ENCODE measurements at regions not wholly inside any gene's neighbourhood (a gene's known extent, or its start where the extent isn't known, plus 50 kb on each side); places are given as distances from the start of the nearest gene placed in this dataset.
"Not testable (repeated sequence)": the region's sequence is repeated elsewhere in the genome, so short reads cannot be mapped to it uniquely, and the experiment has no call there.

DNA sequence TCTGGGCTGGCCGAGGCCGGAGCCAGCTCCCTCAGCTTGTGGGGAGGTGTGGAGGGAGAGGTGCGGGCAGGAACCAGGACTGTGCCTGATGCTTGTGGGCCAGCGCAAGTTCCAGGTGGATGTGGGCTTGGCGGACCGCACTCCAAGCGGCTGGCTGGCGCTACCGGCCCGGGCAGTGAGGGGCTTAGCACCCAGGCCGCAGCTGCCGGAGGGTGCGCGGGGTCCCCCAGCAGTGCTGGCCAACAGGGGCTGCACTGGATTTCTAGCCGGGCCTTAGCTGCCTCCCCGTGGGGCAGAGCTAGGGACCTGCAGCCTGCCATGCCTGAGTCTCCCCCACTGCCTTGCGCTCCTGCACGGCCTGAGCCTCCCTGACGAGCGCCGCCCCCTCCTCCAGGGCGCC is 242.8 kb downstream of the CCSER2 start:
- DNase-seq (ENCODE audit: low spot score): no peak

DNA sequence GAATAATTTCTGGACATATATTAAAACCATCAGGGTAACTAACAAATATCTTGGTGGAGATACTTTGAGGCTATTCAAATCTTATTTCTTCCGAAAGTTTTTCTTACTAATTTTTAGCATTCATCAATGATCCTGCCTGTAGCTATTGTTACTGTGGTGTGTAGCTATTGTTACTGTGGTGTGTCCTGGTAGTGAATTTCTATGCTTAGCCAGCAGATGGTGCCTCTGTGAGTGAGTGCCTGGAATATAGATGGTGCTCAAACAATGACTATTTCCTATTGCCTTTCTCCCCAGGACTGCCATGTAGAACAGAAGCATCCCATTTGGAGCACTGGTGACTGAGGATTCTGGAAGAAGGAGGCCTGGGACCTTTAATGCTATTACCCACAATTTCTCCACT is 245.7 kb downstream of the CCSER2 start:
- peak; percentile 30 for DNase-seq (ENCODE audit: low spot score)

DNA sequence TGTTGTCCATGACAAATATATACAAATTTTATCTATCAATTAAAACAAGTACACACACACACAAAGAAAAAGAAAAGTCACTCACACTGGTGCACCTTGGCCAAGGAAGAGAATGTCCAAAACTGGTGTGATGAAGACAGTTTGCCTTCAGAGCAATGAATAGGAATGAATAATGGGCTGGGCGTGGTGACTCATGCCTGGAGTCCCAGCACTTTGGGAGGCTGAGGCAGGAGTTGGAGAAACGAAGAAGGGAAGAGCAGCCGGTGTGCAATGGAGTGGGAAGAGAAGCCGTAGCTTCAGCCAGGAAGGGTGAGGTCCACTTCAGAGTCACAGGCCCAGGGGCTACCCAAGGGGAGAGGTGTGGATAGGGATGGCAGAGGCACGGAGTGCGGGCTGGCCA is 253.6 kb downstream of the CCSER2 start:
- no peak for DNase-seq (ENCODE audit: low spot score)

DNA sequence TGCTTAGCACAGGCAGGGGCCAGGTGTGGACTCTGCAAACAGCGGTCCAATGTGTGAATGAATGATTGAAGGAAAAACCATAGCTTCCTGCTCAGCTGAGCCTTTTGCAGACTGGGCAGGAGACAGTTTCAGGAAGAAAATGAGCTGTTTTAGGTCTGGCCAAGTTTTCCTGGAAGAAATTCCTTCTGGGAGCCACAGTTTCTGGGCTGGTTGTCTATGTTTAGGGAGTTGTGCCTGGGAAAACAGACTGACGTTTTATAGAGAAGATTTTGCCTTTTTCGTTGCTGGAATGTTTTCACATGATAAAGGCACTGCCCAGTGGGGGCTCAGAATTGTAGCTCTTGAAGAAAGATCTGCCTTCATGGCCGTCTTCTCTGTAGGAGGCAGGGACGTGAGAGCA is 255.1 kb downstream of the CCSER2 start:
- DNase-seq (ENCODE audit: low spot score): no peak

DNA sequence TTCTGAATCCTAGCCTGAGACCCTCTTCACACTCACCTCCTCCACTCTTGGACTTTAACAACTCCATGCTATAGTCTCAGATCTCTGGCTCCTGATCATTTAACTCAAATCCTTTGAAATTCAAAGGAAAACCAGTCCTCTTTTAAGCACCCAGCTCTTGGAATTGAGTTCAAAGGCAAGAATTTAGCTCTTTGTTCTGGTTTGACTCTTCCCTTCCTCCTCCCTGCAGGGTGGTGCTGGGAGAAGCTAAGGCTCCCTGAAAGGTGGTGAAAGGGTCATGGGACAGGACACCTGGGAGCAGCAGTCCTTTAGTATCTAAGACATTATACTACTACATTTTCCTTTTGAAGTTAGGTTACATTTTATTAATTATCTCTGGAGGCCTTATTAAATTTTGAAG is 259.4 kb downstream of the CCSER2 start:
- DNase-seq (ENCODE audit: low spot score): no peak

DNA sequence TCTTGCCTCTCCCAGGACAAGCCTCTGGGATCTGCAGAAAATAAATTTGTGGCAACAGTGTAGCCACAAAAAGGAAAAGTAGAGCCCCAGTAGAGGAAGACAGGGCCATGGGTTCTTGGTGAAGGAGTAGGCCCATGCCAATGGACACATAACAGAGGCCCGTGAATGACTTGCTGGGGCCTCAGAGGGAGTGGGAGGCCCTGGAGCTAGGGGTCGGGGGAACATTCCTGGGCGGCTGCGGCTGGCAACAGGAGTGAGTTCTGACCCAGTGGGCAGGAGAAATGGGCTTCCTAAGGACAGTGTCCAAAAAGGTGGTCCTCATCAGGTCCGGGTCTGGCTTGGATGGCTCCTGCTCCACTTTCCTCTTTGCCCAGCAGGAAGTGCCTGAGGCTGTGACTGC is 260.0 kb downstream of the CCSER2 start:
- DNase-seq (ENCODE audit: low spot score): no peak

DNA sequence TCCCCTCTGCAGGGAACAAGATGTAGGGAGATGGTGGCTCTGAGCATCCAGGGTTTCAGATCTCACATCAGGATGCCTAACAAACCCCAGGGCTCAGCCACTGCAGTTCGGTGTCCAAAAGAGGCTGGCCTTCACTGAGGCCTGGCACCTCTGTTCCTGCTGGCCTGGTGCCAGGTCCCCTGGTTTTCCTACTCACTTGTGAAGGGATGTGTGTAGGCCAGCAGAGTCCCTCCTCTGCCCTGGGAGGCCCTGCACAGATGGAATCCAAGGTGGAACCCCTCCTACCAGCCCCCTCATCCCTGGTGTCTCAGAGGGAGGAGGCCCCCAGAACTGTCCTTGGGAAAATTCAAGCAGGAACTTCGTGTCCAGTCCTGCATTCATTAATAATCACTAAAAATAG is 260.6 kb downstream of the CCSER2 start:
- no peak for DNase-seq (ENCODE audit: low spot score)

DNA sequence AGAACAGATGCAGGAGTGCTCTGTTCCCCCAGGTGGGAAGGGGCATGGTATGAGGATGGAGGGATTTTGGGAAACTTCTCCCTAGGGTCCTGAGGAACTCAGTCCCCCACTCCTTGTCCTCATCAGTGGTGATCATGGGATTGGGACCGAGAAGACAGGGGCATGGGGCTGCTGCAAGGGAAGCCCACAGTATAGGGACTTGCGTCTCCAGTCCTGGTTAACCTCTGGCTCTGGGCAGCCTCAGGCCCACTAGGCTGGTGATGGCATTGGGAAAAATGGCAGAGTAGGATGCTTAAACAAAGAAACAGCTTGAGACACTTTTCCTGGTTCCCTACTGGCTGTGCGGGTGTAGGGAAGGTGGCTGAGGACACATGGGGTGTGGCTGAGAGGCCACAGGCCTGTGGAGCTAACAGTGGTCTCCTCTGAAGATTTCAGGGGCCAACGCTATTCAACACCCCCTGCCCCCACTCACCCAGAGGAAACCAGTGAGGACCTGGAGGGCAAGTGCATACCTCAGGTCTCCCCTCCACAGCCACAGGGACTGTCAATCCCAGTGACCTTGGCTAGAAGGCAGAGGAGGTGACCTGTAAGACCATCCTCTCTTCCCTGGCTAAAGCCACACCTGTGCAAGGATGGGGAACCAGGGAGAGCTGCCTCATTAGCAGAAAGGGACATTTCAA is 261.3 kb downstream of the CCSER2 start:
- DNase-seq (ENCODE audit: low spot score): no peak

DNA sequence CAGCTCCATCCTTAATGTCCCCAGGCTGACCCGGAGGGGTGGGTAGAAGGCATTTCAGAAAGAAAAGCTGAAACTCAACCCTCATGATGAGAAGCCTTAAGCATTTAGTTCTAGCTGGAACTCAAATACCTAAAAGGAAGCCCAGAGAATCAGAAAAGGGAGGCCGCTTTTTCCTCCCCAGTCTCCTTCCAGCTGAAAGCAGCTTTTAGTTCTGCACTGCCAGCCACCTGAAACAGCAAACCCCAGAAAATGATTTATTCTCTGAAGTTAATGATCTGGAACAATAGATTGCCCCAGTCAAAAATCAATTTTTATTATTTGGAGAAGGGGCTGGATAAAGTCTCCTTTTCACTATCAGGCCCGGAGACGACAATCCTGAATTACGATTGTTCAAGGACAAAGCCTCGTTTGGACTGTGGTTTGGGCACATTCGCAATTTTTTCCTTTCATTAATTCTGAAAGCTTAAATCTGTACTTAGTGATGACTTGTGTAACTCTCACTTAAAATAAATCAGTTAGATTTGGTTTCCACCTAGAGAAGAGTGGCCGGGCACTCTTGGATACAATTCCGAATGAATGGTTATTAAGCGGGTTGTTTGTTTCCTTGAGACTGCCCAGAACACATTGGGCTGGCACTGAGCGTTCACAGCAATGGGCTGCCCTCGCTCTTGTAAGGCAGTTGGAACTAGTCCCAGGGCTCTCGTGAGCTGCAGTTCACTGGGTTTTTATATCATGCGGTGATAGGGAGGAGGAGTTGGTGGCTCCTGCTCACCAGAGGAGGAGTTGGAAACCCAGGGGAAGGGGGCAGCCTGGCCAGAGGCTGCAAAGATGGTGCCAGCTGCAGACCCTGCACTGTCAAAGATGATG is 262.2 kb downstream of the CCSER2 start:
- DNase-seq (ENCODE audit: low spot score): no peak

DNA sequence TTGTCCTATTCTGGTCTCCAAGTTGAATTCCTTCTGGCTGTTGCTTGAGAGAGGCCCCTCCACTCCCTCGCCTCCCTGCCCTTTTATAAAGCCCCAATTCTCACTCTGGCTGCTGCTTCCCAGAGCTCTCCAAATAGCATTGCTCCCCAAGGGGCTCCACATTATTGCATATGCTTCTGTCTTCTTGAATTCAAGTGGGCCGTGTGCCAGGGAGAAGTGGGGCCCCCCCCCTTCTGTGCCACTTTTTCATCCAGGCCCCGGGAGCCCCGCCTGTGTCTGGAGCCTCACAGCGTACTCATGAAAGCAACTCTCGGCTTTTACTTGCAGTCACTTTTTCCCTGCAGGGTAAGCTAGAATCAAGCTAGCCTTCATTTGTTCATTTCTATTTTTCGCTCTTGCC is 265.1 kb downstream of the CCSER2 start:
- no peak for DNase-seq (ENCODE audit: low spot score)

DNA sequence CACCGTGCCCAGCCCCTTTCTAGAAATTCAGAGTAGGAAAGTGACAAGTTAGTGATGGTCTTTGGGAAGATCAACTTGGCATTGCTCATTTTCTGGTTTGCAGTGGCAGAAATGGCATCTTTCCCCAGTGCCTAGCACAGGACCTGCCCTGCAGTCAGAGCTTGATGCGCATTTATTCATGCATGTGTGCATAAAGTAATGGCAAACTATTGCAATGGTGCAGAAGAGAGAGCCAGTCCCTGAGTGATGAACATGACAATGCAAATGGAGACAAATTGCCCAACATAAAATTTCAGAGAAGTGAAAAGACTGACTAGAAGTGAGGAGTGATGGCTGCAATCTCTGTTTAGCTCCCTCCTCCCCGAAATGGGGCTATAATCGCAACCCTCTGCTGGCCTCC is 268.2 kb downstream of the CCSER2 start:
- DNase-seq (ENCODE audit: low spot score): no peak

DNA sequence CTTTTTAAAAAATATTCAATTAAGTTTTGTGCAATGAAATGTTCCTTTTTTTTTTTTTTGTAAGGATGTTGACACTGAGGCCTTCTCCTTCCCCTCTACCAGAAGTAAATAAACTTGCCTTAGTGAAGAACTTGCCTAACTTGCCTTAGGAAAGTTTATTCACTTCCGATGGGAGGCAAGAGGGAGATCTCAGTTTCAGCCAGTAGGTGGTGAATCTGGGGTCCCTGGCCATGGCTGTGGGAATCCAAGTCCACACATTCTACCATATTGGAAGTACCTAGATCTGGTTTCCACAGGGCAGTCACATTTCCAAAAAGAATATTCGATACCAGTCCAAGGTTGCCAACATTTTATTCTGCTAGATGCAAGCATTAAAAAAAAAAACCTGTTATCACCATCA is 270.9 kb downstream of the CCSER2 start:
- no peak for DNase-seq (ENCODE audit: low spot score)

DNA sequence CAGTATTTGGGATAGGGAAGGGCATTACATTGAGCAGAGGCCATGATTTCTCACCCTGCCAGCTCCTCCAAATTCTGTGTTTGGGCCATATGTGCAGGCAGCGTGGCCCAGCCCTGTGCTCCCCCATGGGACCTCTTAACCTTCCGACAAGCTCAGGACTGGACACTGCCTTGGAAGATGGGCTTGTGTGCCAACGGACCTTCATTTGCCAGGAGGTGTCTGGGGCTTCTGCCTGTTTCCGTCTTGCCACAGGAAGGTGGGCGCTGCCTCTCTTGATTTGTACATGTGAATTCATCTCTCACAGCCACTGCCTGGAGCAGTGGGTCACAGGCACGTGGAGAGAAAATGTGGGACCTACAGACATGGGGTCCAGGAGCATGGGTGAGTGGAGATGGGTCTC is 272.6 kb downstream of the CCSER2 start:
- no peak for DNase-seq (ENCODE audit: low spot score)

DNA sequence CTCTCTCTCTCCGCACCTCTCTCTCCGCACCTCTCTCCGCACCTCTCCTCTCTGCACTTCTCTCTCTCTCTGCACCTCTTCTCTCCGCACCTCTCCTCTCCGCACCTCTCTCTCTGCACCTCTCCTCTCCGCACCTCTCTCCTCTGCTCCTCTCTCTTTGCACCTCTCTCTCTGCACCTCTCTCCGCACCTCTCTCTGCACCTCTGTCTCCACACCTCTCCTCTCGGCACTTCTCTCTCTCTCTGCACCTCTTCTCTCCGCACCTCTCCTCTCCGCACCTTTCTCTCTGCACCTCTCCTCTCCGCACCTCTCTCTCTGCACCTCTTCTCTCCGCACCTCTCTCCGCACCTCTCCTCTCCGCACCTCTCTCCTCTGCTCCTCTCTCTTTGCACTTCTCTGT is 274.2 kb downstream of the CCSER2 start:
- DNase-seq (ENCODE audit: low spot score): not testable (repeated sequence)

DNA sequence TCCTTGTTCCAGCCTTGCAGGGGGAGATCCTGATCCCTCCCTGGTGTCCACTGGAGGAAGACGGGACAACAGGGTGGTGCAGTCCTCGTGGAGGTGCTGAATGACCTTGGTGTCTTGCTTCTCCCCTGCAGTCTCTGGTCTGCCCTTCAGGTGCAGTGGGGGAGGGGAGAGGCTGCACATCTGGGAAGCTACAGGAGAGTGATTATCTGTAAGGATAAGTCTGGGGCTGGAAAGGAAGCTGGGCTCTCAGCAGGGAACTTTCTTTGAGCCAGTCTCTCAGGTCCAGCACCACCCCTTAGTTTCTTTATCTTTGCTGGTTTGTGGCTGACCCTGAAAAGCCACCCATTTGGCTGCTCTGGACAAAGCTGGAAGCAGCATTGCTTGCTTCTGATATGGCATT is 275.6 kb downstream of the CCSER2 start:
- no peak for DNase-seq (ENCODE audit: low spot score)

DNA sequence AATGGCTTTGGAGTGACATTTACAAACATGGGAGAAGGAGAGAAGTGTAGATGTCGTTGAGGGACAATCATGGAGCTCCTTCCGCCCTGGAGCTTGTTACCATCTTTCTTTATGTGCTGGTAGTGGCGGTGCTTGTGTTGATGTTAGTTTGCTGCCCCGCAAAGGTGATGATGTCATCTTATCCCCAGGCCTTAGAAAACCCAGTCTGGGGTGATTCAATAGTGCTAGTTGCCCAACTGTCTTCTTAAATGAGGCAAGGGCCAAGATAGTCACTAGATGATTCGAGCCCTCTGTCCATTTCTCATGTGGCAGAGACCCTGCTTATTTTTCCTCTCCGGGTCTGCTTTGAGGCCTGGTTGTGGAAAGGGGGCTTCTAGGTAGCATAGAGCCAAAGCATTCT is 277.4 kb downstream of the CCSER2 start:
- no peak for DNase-seq (ENCODE audit: low spot score)

DNA sequence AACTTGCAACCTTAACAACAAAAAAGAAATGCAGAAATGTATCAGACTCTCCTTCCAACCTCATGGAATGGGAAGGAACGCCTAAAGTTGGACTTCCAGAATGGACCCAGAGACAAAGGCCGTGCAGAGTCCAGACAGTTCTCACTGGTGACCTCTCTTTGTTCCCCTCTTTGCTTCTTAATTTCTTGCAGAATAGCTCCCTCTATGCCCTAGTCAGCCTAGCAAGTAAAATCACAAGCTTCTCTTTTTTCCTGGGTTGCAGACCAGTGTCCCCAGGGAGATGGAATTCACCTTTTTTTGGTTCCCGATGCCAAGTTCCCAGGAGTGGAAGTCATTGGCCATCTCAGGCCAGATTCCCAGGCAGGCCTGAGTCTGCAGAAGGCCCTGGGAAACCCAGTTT is 278.0 kb downstream of the CCSER2 start:
- DNase-seq (ENCODE audit: low spot score): no peak

DNA sequence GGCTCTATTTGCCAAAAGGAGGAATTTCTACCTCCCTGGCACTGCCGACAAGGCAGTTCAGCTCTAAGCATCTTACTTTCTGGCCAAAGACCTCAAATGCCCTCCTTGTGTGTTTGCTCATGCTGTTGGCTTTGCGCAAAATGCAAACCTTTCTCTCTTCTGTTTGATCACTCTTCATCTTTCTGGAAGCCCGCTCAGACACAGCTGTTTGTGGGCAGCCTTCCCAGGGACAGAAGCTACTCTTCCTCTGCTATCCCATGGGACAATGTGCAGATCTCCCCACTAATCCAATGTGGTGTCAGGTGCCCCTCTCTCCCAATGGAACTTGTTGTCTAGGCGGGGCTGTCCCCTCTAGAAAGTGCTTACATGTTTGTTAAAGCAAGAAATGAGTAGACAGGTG is 278.7 kb downstream of the CCSER2 start:
- DNase-seq (ENCODE audit: low spot score): no peak

DNA sequence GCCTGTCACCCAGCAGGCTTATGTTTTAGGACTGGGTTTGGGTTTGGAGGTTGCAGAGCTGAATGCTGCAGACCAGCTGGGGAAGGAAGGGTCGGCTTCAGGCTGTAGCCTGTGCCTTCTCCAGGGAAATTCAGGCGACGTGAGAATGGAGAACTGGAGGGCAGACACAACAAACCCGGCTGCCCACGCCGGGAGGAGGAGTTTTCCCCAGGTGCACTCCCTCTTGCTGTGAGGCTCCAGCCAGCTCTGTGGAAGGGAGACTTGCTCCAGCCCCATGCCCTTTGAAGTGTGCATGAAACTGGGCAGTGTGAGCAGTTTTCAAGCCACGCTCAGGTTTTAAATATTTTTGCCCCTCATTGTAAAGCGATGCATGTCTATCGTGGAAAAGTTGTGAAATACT is 279.1 kb downstream of the CCSER2 start:
- DNase-seq (ENCODE audit: low spot score): no peak

DNA sequence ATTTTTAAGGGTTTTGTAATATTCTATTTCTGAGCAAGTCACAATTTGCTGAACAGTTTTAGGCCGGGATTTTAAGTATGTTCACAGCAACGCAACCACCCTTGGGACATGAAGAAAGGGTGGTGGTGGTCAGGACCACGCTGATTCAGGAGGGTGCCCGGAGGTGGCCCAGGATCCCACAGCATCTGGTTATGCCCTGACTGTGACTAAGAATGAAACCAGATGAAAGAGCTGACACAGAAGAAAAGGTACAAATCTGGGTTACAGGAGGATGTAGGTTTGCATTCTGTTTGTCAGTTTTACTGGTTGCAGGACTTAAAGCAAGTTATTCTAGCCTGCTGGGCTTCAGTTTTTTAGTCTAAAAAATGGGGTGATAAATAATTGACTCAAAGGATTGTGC is 279.7 kb downstream of the CCSER2 start:
- no peak for DNase-seq (ENCODE audit: low spot score)

DNA sequence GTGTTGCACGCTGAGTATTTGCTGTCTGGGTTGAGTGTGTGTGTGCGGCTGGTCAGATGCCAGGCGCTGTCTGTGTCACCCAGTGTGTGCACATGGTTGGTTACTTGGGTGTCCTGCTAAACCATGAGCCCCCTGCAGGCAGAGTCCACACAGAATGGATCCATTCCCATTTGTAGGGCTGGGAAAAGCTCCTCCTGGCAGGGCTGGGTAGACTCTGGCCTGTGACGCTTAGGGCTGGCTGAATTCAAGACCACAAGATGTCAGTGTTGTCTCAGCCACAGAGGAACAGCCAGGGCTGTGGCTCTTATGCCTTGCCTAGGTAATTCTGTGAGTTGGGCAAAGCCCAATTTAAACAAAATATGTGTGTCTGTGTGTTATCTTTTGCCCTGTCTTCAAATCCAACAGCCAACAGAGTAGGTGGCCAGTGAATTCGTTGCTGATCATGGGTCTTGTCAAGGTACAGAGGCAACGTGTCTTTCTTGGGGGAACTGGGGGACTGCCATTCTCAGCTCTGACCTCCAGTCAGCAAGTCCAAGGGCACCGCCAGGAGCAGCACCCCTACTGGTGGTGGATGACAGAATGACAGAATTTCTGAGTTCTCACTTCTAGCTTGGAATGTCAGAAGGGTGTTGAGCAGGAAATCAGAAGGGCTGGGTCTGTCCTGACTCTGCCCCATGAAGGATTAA is 285.1 kb downstream of the CCSER2 start:
- DNase-seq (ENCODE audit: low spot score): peak; percentile 55

DNA sequence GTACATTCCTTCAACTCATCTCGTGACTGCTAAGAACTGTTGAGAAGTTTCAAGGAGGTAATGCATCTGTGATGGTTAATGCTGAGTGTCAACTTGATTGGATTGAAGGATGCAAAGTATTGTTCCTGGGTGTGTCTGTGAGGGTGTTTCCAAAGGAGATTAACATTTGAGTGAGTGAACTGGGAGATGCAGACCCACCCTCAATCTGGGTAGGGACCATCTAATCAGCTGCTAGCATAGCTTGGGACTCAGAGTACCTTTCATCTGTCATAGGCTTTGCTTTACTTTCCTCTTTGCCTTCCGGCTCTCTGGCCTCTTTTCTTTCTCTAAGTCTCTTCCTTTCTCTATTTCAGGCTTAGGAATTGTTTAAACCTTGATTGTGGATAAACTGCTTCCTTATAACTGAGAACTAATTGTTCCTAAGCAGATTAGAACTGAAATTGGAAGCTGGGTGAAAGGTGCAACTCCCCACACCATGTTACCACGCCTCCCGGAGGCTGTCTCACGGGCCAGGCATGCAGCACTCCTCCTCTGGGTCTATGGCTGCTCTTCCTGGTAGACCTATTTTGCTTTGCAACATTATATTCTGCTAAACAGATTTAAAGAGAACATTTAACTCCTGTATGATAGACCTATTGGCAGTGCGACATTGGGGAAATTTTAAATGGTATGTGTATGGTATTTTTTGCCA is 298.2 kb downstream of the CCSER2 start:
- DNase-seq (ENCODE audit: low spot score): no peak

DNA sequence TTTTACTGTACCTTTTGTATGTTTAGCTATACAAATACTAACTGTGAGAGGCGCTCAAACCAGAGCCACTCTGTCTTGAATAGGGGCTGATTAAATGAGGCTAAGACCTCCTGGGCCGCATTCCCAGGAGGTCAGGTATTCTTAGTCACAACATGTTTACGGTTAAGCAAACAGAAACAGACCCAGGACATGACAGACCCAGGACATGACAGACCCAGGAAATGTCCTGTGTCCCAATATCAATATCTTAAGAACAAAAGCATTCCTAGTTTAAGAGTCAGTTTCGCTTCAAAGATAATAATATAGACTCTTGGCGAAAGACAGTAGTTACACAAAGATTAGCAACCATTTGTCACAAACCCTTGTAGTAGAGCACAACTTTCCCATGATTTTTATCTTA is 304.5 kb downstream of the CCSER2 start:
- DNase-seq (ENCODE audit: low spot score): no peak
